ENCODE measurements at regions not wholly inside any gene's neighbourhood (a gene's known extent, or its start where the extent isn't known, plus 50 kb on each side); places are given as distances from the start of the nearest gene placed in this dataset.

- no peak for DNase-seq (ENCODE audit: low spot score, unreplicated experiment)
- H3K36me3 Mint-ChIP-seq (ENCODE audit: insufficient read depth), result no peaks in the 10 kb centered on the region
- no peak overlapping the region for H3K4me3 Mint-ChIP-seq (ENCODE audit: low read depth)
- H3K9me3 Mint-ChIP-seq (ENCODE audit: low read depth), result no peaks in the 10 kb centered on the region
- TF ChIP-seq CTCF (IDR thresholded peaks at IDR 0.05; ENCODE audit: unreplicated experiment), result no peak
- H3K27ac Mint-ChIP-seq, result no peak overlapping the region
- peaks cover 26% of the 10 kb centered on the region for H3K27me3 Mint-ChIP-seq
- peaks cover 6% of the 10 kb centered on the region for H3K4me1 Mint-ChIP-seq (ENCODE audit: low read depth)
Observed at GRCh38 chr5:54738973-54739367, 221.4 kb downstream of the SNX18 start.

- Mint-ChIP-seq H3K4me3 (ENCODE audit: low read depth) (no peak overlapping the region), H3K27ac (no peak overlapping the region), H3K27me3 (peaks cover 31% of the 10 kb centered on the region), H3K4me1 (ENCODE audit: low read depth) (peaks cover 2% of the 10 kb centered on the region), H3K36me3 (ENCODE audit: insufficient read depth) (no peaks in the 10 kb centered on the region), H3K9me3 (ENCODE audit: low read depth) (no peaks in the 10 kb centered on the region)
- DNase-seq (ENCODE audit: low spot score, unreplicated experiment), result no peak
- TF ChIP-seq CTCF (IDR thresholded peaks at IDR 0.05; ENCODE audit: unreplicated experiment), result no peak
Observed at GRCh38 chr5:54738118-54738972, 220.8 kb downstream of the SNX18 start.

- Mint-ChIP-seq H3K4me1 (ENCODE audit: low read depth) (no peaks in the 10 kb centered on the region), H3K9me3 (ENCODE audit: low read depth) (no peaks in the 10 kb centered on the region), H3K4me3 (ENCODE audit: low read depth) (no peak overlapping the region), H3K36me3 (ENCODE audit: insufficient read depth) (no peaks in the 10 kb centered on the region), H3K27ac (no peak overlapping the region), H3K27me3 (peaks cover 32% of the 10 kb centered on the region)
- no peak for TF ChIP-seq CTCF (IDR thresholded peaks at IDR 0.05; ENCODE audit: unreplicated experiment)
- DNase-seq (ENCODE audit: low spot score, unreplicated experiment), result no peak
Observed at GRCh38 chr5:54736003-54736797, 218.6 kb downstream of the SNX18 start.

- no peak overlapping the region for H3K4me3 Mint-ChIP-seq (ENCODE audit: low read depth)
- H3K9me3 Mint-ChIP-seq (ENCODE audit: low read depth), result no peaks in the 10 kb centered on the region
- H3K36me3 Mint-ChIP-seq (ENCODE audit: insufficient read depth), result no peaks in the 10 kb centered on the region
- DNase-seq (ENCODE audit: low spot score, unreplicated experiment), result no peak
- H3K4me1 Mint-ChIP-seq (ENCODE audit: low read depth), result no peaks in the 10 kb centered on the region
- no peak overlapping the region for H3K27ac Mint-ChIP-seq
- H3K27me3 Mint-ChIP-seq, result peaks cover 18% of the 10 kb centered on the region
- no peak for TF ChIP-seq CTCF (IDR thresholded peaks at IDR 0.05; ENCODE audit: unreplicated experiment)
Observed at GRCh38 chr5:54733101-54733500, 215.5 kb downstream of the SNX18 start.

GRCh38 chr5:54732108-54732507 lies 214.5 kb downstream of the SNX18 start:
- no peak for TF ChIP-seq CTCF (IDR thresholded peaks at IDR 0.05; ENCODE audit: unreplicated experiment)
- Mint-ChIP-seq H3K9me3 (ENCODE audit: low read depth) (no peaks in the 10 kb centered on the region), H3K4me3 (ENCODE audit: low read depth) (no peak overlapping the region), H3K27me3 (peaks cover 23% of the 10 kb centered on the region), H3K4me1 (ENCODE audit: low read depth) (peaks cover under 1% of the 10 kb centered on the region), H3K27ac (no peak overlapping the region), H3K36me3 (ENCODE audit: insufficient read depth) (no peaks in the 10 kb centered on the region)
- no peak for DNase-seq (ENCODE audit: low spot score, unreplicated experiment)
